HG02884 (cell line): ENCODE measurements at regions not wholly inside any gene's neighbourhood (a gene's known extent, or its start where the extent isn't known, plus 50 kb on each side); places are given as distances from the start of the nearest gene placed in this dataset.

Source experiments
- ATAC-seq: cut with Tn5 transposase; IDR thresholded peaks from one replicate; pipeline ENCODE4 v1.9.1; 2021; ENCODE audit warnings: mild to moderate bottlenecking, moderate library complexity; ENCODE audit not compliant: unreplicated experiment

DNA sequence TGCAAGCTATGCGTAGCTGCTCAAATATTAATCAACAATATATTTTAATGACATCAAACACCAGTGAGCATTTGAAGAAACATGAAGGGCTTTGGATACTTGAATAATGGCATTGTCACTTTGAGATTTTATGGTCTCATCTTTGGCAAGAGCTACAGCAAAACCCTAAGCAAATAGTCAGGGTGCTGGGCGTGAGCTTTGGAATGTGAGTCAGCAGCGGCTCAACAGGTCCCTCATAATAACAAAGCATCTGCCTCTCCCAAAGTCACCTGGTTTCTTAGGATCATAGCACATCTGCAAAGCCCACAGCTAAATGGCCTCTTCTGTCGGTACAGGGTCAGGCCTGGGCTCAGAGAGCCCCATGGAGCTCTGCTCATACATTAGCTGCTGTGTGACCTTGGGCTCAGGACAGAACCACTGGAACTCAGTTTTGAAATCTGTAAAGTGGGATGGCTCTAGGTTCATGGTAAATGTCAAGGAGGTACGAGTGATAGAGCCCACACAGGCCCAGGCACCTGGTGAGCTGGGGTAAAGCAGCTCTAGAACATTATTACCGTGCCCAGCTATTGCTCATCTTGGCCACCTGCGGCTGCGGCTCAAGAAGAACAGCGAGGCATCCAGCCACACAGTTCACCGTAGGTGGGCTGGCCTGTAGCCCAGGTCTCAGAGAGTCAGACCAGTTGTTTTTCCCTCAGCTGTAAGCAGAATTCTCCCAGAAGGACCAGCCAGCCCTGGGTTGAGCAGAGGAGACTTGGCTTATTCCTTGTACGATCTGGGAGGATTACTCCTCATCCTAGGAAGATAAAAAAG lies 544.5 kb upstream of the CDH11 start:
- no peak for ATAC-seq

DNA sequence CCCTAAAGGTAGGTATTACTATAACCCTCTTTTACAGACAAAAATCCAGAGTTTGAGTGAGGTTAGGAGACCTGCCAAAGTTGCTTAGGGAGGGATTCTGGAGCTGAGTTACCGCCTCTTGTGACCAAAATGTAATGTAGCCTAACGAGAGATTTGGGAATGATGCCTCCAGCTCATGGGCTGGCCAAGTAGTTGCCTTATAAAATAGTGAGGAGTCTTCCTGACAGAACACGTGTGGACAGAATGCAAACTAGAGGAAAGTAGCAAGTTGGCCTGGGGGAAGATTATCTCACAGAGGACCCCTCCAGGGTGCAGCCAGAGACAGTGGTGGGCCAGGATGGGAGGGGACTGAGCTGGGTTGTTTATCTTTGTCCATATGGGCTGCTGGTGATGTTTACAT lies 543.7 kb upstream of the CDH11 start:
- no peak for ATAC-seq

DNA sequence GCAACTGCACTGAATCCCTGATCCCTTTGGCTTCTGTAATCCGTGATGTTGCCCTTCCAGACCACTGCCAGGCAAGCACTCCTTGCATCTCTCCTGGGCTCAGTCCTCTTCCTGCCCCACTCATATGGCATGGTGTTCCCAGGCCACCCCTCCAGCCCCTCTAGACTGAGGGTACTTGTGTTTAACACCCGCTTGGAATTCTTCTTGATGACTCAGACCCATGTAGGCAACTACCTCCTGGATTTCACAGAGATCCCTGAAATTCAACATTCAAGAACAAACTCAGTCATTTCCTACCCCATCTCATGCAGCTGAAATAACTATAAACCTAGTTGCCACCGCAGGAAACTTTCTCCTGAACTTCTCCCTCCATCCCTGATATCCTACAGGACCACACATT lies 541.9 kb upstream of the CDH11 start:
- no peak for ATAC-seq

DNA sequence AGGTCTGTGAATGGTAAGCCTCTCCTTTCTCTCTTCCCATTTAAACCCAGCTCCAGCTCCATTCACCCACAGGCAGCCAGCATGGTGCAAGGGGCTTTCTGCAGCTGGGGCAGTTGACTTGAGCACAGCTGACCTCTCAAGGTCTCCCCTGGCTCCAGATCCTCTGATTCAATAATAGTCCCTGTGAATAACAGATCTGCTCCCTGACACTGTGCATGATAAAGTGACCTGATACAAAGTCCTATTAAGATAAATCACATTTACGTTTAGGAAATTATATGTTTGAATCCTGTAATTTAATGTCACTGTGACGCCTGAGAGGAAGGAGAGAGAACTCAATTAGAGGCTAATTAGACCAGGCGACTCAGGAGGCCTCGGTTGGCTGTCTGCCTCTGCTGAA lies 540.4 kb upstream of the CDH11 start:
- no peak for ATAC-seq

GRCh38 chr16:65661558-65661957 lies 539.7 kb upstream of the CDH11 start:
- no peak for ATAC-seq

DNA sequence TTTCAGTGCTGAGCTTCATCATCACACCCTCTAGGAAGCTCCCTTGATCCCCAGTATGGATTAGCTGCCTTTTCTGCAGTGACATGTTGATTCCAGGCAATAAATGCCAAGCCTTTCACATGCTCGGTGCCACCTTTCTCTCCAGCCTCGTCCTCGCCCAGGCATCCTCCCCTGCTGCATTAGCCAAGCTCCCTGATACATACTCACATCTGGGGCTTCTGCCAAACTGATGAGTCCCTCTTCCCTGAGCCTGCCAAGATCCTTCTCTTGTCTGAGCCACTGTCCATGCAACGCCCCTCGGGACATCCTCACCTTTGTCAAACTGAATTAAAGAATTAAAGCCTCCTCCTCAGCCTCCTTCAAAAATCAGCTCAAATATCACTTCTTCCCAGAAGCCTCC lies 538.5 kb upstream of the CDH11 start:
- no peak for ATAC-seq

DNA sequence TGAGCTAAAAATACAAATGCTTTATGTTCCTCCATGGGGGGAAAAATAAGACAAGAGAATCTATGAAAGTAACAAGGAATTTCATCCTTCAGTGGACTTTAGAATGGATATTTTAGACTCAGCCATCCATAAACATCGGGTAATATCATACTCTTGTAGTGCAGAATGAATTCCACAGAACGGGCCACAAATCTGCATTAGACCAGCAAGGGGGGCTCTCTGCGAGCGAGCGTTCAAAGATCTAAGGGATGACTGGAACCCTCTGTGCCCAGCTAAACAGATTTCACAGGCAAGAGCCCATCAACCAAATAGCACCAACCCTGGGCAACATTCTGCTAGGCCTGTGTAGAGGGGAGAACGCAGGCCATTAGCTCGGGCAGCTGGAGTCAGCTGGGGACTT lies 537.9 kb upstream of the CDH11 start:
- ATAC-seq: no peak

DNA sequence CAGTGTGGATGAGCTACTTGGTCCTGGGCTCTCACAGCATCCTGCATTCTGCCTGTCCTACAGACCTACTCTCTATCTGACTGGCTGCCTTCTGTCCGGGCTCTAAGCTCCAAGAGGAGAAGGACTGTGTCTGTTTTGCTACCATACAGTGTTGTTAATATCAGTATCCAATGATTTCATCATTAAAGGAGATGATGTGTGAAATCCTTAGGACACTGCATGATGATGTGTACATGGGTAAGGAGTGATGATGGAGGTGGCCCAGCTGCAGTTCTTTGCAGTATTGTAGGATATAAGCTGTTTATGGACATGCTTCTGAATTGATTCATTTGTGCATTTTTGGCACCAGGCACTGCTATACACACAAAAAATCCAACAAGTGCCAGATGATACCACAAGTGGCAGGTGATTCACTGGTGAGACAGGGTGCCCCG lies 536.9 kb upstream of the CDH11 start:
- no peak for ATAC-seq

DNA sequence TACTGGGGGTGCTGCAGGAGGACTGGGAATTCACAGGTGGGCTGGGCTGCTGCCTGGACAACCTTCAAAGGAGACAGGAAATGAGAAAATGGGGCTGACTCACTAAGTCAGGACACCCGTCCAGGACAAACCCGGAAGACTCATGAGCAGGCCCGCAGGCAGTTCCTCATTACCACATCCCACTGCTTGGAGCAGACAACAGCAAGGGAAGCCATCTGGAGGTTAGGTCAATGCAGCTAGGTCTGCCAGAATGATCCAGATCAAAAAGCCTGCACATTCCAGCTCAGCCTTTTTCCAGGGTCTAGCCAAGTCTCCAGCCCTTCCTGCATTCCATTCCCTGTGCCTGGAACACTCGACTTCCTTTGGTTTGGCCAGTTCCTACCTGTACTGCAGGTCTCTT lies 536.5 kb upstream of the CDH11 start:
- ATAC-seq: no peak

DNA sequence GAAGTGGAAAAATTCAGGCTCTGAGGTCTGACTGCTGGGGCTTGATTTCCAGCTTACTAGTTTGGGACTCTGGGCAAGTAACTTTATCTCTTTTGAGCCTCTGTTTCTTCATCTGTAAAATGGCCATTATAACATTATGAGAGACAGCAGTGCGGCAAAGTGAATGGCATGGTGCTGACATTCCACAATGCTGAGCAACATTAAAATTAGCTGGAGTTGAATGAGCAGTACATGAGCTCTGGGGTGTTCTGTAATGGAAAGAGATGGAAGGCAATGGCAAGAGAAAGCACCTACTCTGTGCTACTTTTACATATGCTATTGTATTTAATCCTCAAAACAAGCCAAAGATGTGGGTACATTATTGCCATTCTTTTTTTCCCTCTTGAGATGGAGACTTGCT lies 535.7 kb upstream of the CDH11 start:
- no peak for ATAC-seq

DNA sequence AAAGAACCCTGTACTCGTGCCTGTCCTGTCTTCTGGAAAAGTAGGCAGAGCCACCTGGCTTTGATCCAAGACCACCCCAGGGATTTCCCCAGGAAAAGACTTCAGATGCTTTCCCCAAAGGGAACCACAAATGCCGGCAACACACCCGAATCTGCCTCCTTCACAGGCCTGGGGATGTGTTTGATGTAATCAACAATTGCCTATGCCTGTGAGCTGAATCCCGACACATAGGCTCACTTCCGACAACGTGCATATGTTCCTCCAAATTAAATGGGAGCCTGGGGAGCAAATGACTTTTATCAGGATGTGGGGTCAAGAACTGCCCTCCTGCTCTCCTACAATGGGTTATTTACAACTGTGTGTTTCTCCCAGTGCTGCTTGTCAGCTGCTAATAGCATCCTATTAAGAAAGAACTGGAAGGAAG lies 535.2 kb upstream of the CDH11 start:
- no peak for ATAC-seq

- no peak for ATAC-seq
Observed at GRCh38 chr16:65655802-65656201, 533.9 kb upstream of the CDH11 start.

- ATAC-seq: no peak
Observed at GRCh38 chr16:65648101-65648500, 526.2 kb upstream of the CDH11 start.

DNA sequence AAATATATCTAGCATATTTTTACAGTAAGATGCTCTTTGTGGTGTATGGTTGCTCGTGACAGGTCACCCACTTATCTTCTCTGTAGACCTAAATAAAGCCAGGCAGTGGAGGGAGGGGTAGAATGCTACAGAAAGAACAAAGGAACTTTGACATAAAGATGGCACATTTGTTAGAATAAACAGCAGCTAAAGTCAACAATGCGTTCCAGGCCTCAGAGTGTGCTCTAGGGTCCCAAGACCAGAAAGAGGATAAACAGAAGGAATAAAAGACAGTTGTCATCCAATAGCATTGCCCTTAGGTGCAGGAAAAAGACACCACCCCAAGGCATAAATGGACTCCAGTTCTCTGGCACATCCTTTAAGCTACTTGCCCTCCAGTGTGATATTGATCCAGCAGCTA lies 523.0 kb upstream of the CDH11 start:
- ATAC-seq: no peak

DNA sequence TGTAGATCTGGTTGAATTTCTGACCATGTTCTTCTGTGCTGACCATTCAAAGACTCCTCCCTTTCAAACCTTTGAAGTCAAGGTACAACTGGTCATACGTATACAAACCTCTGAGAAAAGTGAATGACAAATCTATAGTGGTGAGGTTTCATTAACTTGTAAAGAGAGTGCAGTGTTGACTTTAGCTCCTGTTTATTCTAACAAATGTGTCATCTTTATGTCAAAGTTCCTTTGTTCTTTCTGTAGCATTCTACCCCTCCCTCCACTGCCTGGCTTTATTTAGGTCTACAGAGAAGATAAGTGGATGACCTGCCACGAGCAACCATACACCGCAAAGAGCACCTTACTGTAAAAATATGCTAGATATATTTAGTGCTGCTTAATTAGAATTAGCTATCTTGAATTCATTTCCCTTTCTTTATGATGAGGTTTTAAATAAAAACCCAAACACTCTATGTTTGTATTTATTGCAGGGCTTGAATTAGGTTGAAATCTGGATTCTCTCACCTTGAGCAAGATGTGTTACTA lies 520.0 kb upstream of the CDH11 start:
- no peak for ATAC-seq

- no peak for ATAC-seq
Observed at GRCh38 chr16:65641049-65641761, 519.3 kb upstream of the CDH11 start.

DNA sequence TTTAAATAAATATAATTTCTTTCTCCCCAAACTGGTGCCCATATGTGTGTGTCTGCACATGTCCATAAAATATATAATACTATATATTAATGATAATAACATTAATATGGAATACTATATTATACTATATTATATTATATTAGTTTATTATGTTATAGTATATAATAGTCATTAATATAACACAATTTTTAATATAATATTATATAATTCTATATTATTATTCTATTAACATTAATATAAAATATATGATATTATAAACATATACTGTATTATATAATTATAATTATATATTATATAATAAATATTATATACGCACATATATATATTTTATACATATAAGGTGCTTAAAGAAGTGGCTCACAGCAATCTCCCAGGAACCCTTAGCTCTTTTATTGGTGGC lies 513.0 kb upstream of the CDH11 start:
- no peak for ATAC-seq

DNA sequence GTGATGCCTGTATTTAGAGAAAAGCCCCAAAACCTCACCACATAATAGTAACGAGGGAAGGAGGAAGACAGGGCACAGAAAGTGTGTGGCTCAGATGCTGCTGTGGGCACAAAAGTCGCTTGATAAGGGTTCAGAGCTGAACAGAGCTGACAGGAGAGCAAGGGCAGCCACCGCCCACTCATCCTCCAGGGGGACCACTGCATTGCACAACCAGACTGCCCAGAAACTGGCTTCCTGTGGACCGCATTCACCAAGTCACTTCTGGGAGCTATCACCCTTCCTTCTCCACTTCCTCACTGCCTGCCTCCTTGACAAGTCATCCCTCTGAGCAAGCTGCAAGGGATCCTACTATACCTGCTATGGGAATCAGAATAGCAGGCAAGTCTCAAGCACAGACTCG lies 512.4 kb upstream of the CDH11 start:
- ATAC-seq: no peak

- ATAC-seq: no peak
Observed at GRCh38 chr16:65624666-65625065, 502.8 kb upstream of the CDH11 start.

- ATAC-seq: no peak
Observed at GRCh38 chr16:65624229-65624628, 502.4 kb upstream of the CDH11 start.

DNA sequence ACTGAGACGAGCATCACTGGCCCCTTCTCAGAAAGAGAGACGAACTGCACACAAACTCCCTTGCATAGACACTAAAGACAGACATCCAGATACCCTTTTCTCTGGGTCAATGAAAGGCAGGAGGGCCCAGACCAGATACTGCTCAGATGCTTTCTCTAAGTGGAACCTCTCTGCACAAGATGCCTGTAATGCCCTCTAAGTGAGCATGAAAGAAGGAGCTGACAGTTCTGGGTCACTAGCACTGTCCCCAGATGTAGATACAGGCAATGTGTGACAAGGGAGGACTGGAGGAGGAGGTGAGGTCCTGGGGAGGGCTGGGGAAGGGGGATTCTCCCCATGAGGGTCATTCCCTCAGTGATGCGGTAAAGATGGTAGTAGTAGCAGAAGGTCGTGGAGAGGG lies 501.0 kb upstream of the CDH11 start:
- no peak for ATAC-seq

DNA sequence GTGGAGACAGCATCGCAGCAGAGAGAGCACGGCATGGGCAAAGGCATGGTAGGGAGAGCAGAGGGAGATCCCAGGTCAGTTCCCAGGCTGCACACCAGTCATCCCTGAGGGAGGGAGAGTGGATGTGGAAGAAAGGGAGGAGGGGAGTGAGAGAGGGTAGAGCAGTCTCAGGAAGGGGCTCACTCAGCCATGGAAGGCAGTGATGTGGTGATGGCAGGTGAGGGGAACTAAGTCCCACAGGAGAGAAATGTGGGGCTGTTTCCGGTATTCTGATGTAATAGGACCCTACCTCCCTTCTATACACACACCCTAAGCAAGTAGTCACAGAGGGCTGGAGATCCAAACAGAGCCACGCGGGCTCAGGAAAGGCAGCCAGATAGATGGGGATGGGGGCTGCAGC lies 500.3 kb upstream of the CDH11 start:
- ATAC-seq: no peak
